HepG2 (cell line): ENCODE measurements at regions not wholly inside any gene's neighbourhood (a gene's known extent, or its start where the extent isn't known, plus 50 kb on each side); places are given as distances from the start of the nearest gene placed in this dataset.

Experiments
- ATAC-seq: fragments of 200-7000 bp; cut with Tn5 transposase; 3 replicates; pipeline ENCODE4 v1.9.1; 2020; ENCODE audit warnings: mild to moderate bottlenecking, moderate library complexity
- BruUV-seq: library from RNA; stranded (reverse); fragments of 400-500 nt; replicated peaks from 2 replicates; lab custom pipeline; 2021; lab: Mats Ljungman, UMichigan
- CTCF ChIA-PET: fragments of 300-600 bp; formaldehyde crosslinking; extraction: SDS; loops from one replicate; lab custom pipeline; 2021; ENCODE audit warnings: low total read pairs, inconsistent platforms, low intra/inter-chr PET ratio; lab: Yijun Ruan, JAX
- POLR2A ChIA-PET: fragments of 350-600 bp; sonication (Branson Sonifier 250); formaldehyde crosslinking; loops from one replicate; lab custom pipeline; 2020; ENCODE audit warnings: antibody characterized with exemption, inconsistent platforms; lab: Yijun Ruan, JAX
- DNase-seq: peaks from one replicate; pipeline ENCODE4 v3.0.0-alpha.2; 2015; ENCODE audit warnings: low spot score
- FAIRE-seq: peaks from 3 replicates; lab custom pipeline; 2011; peaks lifted over from hg19 to GRCh38; lab: Jason Lieb, UNC
- H2AFZ ChIP-seq: one replicate; pipeline ENCODE4 v1.6.1; 2011; ENCODE audit warnings: low read length, inconsistent platforms
- H3K27ac ChIP-seq: fragments of 300-600 bp; 3 replicates; pipeline ENCODE4 v1.8.0; 2011; ENCODE audit warnings: mixed run types, mild to moderate bottlenecking, mixed read lengths, low read length, inconsistent platforms; ENCODE audit not compliant: insufficient read depth; ENCODE audit errors: extremely low read length
- H3K27me3 ChIP-seq, 2 experiments: fragments of 200-600 bp in 1 of 2; 2 replicates in 1 of 2; 3 replicates in 1 of 2; pipeline versions ENCODE4 v1.6.0 to v1.8.0; 2011; ENCODE audit warnings: low read length in 2 of 2, mild to moderate bottlenecking in 2 of 2, moderate library complexity in 2 of 2, inconsistent platforms in 1 of 2; ENCODE audit not compliant: insufficient read depth in 2 of 2, control insufficient read depth in 1 of 2
- H3K36me3 ChIP-seq, 2 experiments: fragments of 200-600 bp in 1 of 2; replicated peaks in 1 of 2; 2 replicates in 1 of 2; 3 replicates in 1 of 2; pipeline versions ENCODE4 v1.5.1 to v1.8.0; 2011; ENCODE audit warnings: low read length in 2 of 2, inconsistent platforms in 1 of 2; ENCODE audit not compliant: insufficient read depth in 2 of 2, control insufficient read depth in 1 of 2
- H3K4me1 ChIP-seq: 2 replicates; pipeline ENCODE4 v1.5.1; 2012; ENCODE audit warnings: low read length, inconsistent platforms; ENCODE audit not compliant: insufficient read depth
- H3K4me2 ChIP-seq: 2 replicates; pipeline ENCODE4 v1.6.0; 2011; ENCODE audit warnings: low read depth, low read length, inconsistent platforms
- H3K4me3 ChIP-seq, 3 experiments: fragments of 200-600 bp in 1 of 3; sonication (generic), shearing (Covaris generic) in 1 of 3; replicated peaks in 1 of 3; 2 replicates each; pipeline ENCODE4 v1.5.1; 2011 to 2016; ENCODE audit warnings: low read length in 3 of 3, inconsistent platforms in 2 of 3, low read depth in 2 of 3, mild to moderate bottlenecking in 2 of 3, control low read depth in 1 of 3, mixed read lengths in 1 of 3; ENCODE audit not compliant: insufficient read depth in 1 of 3
- H3K79me2 ChIP-seq: one replicate; pipeline ENCODE4 v1.6.1; 2011; ENCODE audit warnings: low read length, inconsistent platforms; ENCODE audit not compliant: insufficient read depth
- H3K9ac ChIP-seq: 2 replicates; pipeline ENCODE4 v1.6.0; 2011; ENCODE audit warnings: mild to moderate bottlenecking, low read depth, low read length, inconsistent platforms; ENCODE audit not compliant: insufficient read depth
- H3K9me3 ChIP-seq: 2 replicates; pipeline ENCODE4 v1.5.1; 2012; ENCODE audit warnings: mild to moderate bottlenecking, low read length
- H4K20me1 ChIP-seq: 2 replicates; pipeline ENCODE4 v1.6.0; 2011; ENCODE audit warnings: inconsistent platforms, mild to moderate bottlenecking, low read length, moderate library complexity; ENCODE audit not compliant: insufficient read depth
- FOXA1 ChIP-seq, 2 experiments: fragments of 450-650 bp in 1 of 2; sonication (generic) in 1 of 2; formaldehyde crosslinking in 1 of 2; IDR thresholded peaks; 2 replicates each; pipeline versions ENCODE4 v1.4.0 to v1.6.1; 2016 to 2020; ENCODE audit warnings: missing genetic modification reagents in 1 of 2
- KDM2A ChIP-seq: sonication (generic); formaldehyde crosslinking; IDR thresholded peaks from 2 replicates; pipeline ENCODE4 v1.4.0; 2020; ENCODE audit warnings: low read depth, missing genetic modification reagents, borderline replicate concordance
- NFRKB ChIP-seq: fragments of 450-650 bp; IDR thresholded peaks from 2 replicates; pipeline ENCODE4 v1.6.1; 2017
- PATZ1 ChIP-seq: sonication (generic); formaldehyde crosslinking; IDR thresholded peaks from 2 replicates; pipeline ENCODE4 v1.4.0; 2020; ENCODE audit warnings: missing genetic modification reagents
- PTBP1 ChIP-seq: fragments of 200-400 bp; formaldehyde crosslinking; IDR thresholded peaks from 2 replicates; pipeline ENCODE4 v1.6.1; 2018; ENCODE audit warnings: low read length, low read depth; ENCODE audit not compliant: poor library complexity, severe bottlenecking
- TP53 ChIP-seq: sonication (generic); formaldehyde crosslinking; conservative IDR thresholded peaks from 2 replicates; pipeline ENCODE4 v1.4.0; 2020; ENCODE audit warnings: missing genetic modification reagents
- ZNF329 ChIP-seq: sonication (generic); formaldehyde crosslinking; IDR thresholded peaks from 2 replicates; pipeline ENCODE4 v1.9.0; 2021; ENCODE audit warnings: low read depth, mild to moderate bottlenecking, missing genetic modification reagents
- ZNF407 ChIP-seq: sonication (generic); formaldehyde crosslinking; IDR thresholded peaks from one replicate; pipeline ENCODE4 v1.5.1; 2020; ENCODE audit warnings: mild to moderate bottlenecking, missing genetic modification reagents; ENCODE audit errors: not compliant biosample characterization
- ZNF501 ChIP-seq: sonication (generic); formaldehyde crosslinking; IDR thresholded peaks from 2 replicates; pipeline ENCODE4 v1.5.1; 2020; ENCODE audit warnings: mild to moderate bottlenecking, moderate library complexity, missing genetic modification reagents
- ZNF552 ChIP-seq: sonication (generic); formaldehyde crosslinking; IDR thresholded peaks from 2 replicates; pipeline ENCODE4 v1.9.0; 2022; ENCODE audit warnings: missing genetic modification reagents, mild to moderate bottlenecking, borderline replicate concordance
- WGBS: methylation state at CpG from one replicate; pipeline ENCODE4 v1.1.6; 2017; ENCODE audit warnings: low lambda C conversion rate; 5-methylcytosine and 5-hydroxymethylcytosine counted together
- in situ Hi-C: cut with HindIII; loops from 2 replicates; pipeline ENCODE4 v1.10.0; 2017; ENCODE audit warnings: low pct_unique_long_range_greater_than_20kb; ENCODE audit not compliant: extremely low pct_ligation_motif_present
- intact Hi-C: fragments of 100-400 bp; cut with micrococcal nuclease; formaldehyde crosslinking; loops from one replicate; pipeline ENCODE4 v1.10.0; 2022; ENCODE audit not compliant: unreplicated experiment

GRCh38 chr1:83500531-83500930, 498.4 kb downstream of the TTLL7 start (continued):
- TF ChIP-seq ZNF501 (CRISPR knock-in tag) (no peak), TP53 (CRISPR knock-in tag) (no peak), ZNF329 (no peak), FOXA1 (IDR thresholded peaks at IDR 0.05) (no peak), FOXA1 (CRISPR knock-in tag; IDR thresholded peaks at IDR 0.05) (no peak), NFRKB (no peak)

GRCh38 chr1:83499998-83500397, 498.9 kb downstream of the TTLL7 start:
- Histone ChIP-seq H3K4me3 (no peak overlapping the region), H3K9me3 (peaks cover 77% of the 10 kb centered on the region), H3K36me3 (no peaks in the 10 kb centered on the region), H3K79me2 (no peaks in the 10 kb centered on the region), H3K9ac (no peak overlapping the region), H3K4me1 (no peaks in the 10 kb centered on the region), H3K27ac (no peak overlapping the region), H4K20me1 (no peaks in the 10 kb centered on the region), H3K4me2 (no peak overlapping the region), H3K27me3 (no peaks in the 10 kb centered on the region), H2AFZ (no peak overlapping the region)
- FAIRE-seq (no peak), DNase-seq (no peak), ATAC-seq (no peak)
- BruUV-seq = no TSS peak
- CTCF ChIA-PET = no interaction called here
- in situ Hi-C loops (no loop called here), intact Hi-C loops (no loop called here)
- POLR2A ChIA-PET = no interaction called here
- 8% methylated on average over 3 of the region's 3 CpGs for WGBS
- TF ChIP-seq ZNF407 (no peak), ZNF552 (no peak), PTBP1 (no peak), KDM2A (CRISPR knock-in tag) (no peak), PATZ1 (no peak)
